ENCODE measurements at regions not wholly inside any gene's neighbourhood (a gene's known extent, or its start where the extent isn't known, plus 50 kb on each side); places are given as distances from the start of the nearest gene placed in this dataset.

DNA sequence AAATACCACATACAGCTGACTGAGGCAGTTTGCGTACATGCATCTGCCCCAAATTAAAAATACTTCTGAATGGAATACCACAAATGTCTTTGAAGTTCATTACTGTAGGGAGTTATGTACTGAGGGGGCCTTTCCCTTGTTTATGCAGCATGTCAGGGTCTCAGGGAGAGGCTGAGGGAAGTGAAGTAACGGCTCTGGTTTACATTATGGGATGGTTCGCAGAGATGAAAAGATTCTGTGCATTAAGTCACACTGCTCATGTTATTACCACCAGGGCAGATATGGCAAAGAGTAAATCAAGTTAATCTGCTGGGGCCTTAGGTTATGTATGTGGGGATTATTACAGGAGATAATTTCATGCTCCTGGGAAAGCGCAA, 385.9 kb upstream of the RND3 start:
- TF ChIP-seq, protein P1, sequence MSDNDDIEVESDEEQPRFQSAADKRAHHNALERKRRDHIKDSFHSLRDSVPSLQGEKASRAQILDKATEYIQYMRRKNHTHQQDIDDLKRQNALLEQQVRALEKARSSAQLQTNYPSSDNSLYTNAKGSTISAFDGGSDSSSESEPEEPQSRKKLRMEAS (IDR thresholded peaks at IDR 0.05; ENCODE audit: insufficient read depth, insufficient read length) = no peak
- TF ChIP-seq, protein P2, sequence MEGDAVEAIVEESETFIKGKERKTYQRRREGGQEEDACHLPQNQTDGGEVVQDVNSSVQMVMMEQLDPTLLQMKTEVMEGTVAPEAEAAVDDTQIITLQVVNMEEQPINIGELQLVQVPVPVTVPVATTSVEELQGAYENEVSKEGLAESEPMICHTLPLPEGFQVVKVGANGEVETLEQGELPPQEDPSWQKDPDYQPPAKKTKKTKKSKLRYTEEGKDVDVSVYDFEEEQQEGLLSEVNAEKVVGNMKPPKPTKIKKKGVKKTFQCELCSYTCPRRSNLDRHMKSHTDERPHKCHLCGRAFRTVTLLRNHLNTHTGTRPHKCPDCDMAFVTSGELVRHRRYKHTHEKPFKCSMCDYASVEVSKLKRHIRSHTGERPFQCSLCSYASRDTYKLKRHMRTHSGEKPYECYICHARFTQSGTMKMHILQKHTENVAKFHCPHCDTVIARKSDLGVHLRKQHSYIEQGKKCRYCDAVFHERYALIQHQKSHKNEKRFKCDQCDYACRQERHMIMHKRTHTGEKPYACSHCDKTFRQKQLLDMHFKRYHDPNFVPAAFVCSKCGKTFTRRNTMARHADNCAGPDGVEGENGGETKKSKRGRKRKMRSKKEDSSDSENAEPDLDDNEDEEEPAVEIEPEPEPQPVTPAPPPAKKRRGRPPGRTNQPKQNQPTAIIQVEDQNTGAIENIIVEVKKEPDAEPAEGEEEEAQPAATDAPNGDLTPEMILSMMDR (IDR thresholded peaks at IDR 0.05; ENCODE audit: extremely low read depth in 1 of 2, insufficient read depth in 1 of 2, low read depth in 1 of 2, low read length in 2 of 2) = no peak
- TF ChIP-seq GATA2 (IDR thresholded peaks at IDR 0.05; ENCODE audit: insufficient read depth, insufficient read length, low read depth, low read length) (no peak), EZH2 (IDR thresholded peaks at IDR 0.05; ENCODE audit: borderline replicate concordance, low read depth, low read length, severe bottlenecking) (no peak), POLR2A (IDR thresholded peaks at IDR 0.05; ENCODE audit: low read depth, low read length) (no peak), JUN (IDR thresholded peaks at IDR 0.05; ENCODE audit: borderline replicate concordance, insufficient read depth, insufficient read length, low read depth) (no peak), POLR2AphosphoS5 (IDR thresholded peaks at IDR 0.05; ENCODE audit: insufficient read depth, low read depth, low read length) (no peak), MYC (IDR thresholded peaks at IDR 0.05; ENCODE audit: low read depth, low read length) (no peak), FOS (IDR thresholded peaks at IDR 0.05; ENCODE audit: borderline replicate concordance, insufficient read depth, low read length) (no peak)

Measured in endothelial cell of umbilical vein (primary cell).